ENCODE measurements at regions not wholly inside any gene's neighbourhood (a gene's known extent, or its start where the extent isn't known, plus 50 kb on each side); places are given as distances from the start of the nearest gene placed in this dataset.

DNA sequence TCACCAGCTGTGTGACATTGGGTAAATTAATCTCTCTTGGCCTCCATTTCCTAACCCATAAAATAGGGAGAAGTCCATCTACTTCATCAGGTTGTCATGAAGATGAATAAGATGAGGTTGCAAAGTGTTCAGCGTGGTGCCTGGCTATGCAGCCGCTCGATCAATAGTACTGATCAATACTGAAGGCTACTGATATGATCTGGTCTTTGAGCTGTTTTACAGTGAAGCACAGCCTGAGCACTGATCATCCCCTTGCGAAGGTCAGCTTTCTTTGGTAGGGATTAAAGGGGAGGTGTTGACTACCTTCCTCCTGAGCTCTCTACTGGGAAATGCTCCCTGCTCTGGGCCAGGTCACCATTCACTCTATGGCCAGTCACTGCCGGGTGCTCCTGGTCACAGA lies 108.4 kb upstream of the NOCT start:
- ATAC-seq: no peak
- Mint-ChIP-seq H3K4me1 (ENCODE audit: low read depth) (no peaks in the 10 kb centered on the region), H3K27ac (no peak overlapping the region), H3K9me3 (no peaks in the 10 kb centered on the region), H3K36me3 (ENCODE audit: low read depth) (no peaks in the 10 kb centered on the region), H3K4me3 (no peak overlapping the region), H3K27me3 (no peaks in the 10 kb centered on the region)
- intact Hi-C loops (cut with micrococcal nuclease): no loop called here
- ChIA-PET CTCF (no interaction called here), POLR2A (no interaction called here)
- TF ChIP-seq CTCF (IDR thresholded peaks at IDR 0.05): no peak
- no peak for DNase-seq

DNA sequence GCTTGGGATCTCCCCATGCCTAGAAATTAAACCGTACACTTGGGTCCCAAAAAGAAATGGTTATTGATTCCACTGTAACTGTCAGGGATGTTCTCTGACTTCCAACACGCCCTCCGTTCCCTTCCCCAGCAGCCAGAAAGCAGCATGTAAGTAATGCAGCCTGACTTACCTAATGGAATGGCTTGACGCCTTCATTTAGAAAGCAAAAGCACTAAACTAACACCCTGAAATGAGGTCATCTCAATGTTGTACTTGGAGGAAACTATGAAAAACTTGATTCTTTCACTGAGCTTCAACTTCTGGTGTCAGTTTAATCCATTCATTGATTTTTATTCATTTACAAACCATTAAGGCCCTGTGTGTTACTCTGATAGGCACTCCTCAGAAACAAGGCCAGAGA lies 110.8 kb upstream of the NOCT start:
- ChIA-PET POLR2A (no interaction called here), CTCF (no interaction called here)
- TF ChIP-seq CTCF (IDR thresholded peaks at IDR 0.05): no peak
- Mint-ChIP-seq H3K27me3 (no peaks in the 10 kb centered on the region), H3K27ac (no peak overlapping the region), H3K9me3 (no peaks in the 10 kb centered on the region), H3K4me3 (no peak overlapping the region), H3K4me1 (ENCODE audit: low read depth) (no peaks in the 10 kb centered on the region), H3K36me3 (ENCODE audit: low read depth) (no peaks in the 10 kb centered on the region)
- DNase-seq: no peak
- no peak for ATAC-seq
- intact Hi-C loops (cut with micrococcal nuclease): no loop called here

DNA sequence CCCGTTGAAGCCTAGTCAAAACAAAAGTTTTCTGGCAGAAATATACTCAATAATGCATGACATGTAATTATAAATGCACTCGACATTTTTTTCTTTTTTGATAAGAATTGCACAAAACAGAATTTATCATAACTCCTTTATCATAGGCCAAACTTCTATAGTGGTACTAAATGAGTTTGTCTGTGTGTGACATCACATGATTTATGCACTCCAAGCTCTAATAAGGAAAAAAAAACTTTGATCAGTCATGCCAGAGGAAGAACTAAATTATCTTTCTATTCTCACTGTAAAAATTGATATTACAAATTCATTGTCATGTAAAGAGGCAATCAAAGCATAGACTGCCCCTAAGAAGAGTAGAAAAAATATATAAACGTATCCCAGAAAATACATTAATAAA lies 112.4 kb upstream of the NOCT start:
- DNase-seq: no peak
- TF ChIP-seq CTCF (IDR thresholded peaks at IDR 0.05): no peak
- POLR2A ChIA-PET: no interaction called here
- H3K4me1 Mint-ChIP-seq (ENCODE audit: low read depth): no peaks in the 10 kb centered on the region
- H3K27ac Mint-ChIP-seq: no peak overlapping the region
- intact Hi-C loops (cut with micrococcal nuclease): no loop called here
- ATAC-seq: no peak
- H3K4me3 Mint-ChIP-seq: no peak overlapping the region
- no peaks in the 10 kb centered on the region for H3K9me3 Mint-ChIP-seq
- peaks cover 3% of the 10 kb centered on the region for H3K27me3 Mint-ChIP-seq
- no peaks in the 10 kb centered on the region for H3K36me3 Mint-ChIP-seq (ENCODE audit: low read depth)
- CTCF ChIA-PET: no interaction called here

DNA sequence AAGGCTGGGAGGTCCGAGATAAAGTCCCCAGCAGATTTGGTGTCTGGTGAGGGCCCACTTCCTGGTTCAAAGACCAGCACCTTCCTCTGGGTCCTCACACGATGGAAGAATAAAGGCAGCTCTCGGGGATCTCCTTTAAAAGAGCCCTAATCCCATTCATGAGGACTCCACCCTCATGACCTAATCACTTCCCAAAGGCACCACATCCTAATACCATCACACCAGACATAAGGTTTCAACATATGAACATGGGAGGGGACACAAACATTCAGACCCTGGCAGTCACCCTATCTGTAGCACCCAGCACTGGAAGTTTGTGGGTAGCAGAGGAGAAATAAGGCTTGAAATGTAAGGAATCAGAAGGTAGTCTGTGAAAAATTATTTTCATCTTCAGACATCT lies 112.9 kb upstream of the NOCT start:
- Mint-ChIP-seq H3K4me1 (ENCODE audit: low read depth) (no peaks in the 10 kb centered on the region), H3K9me3 (no peaks in the 10 kb centered on the region), H3K4me3 (no peak overlapping the region), H3K27me3 (peaks cover 3% of the 10 kb centered on the region), H3K27ac (no peak overlapping the region), H3K36me3 (ENCODE audit: low read depth) (no peaks in the 10 kb centered on the region)
- ATAC-seq (no peak), DNase-seq (no peak)
- intact Hi-C loops (cut with micrococcal nuclease): no loop called here
- ChIA-PET CTCF (no interaction called here), POLR2A (no interaction called here)
- TF ChIP-seq CTCF (IDR thresholded peaks at IDR 0.05): no peak

DNA sequence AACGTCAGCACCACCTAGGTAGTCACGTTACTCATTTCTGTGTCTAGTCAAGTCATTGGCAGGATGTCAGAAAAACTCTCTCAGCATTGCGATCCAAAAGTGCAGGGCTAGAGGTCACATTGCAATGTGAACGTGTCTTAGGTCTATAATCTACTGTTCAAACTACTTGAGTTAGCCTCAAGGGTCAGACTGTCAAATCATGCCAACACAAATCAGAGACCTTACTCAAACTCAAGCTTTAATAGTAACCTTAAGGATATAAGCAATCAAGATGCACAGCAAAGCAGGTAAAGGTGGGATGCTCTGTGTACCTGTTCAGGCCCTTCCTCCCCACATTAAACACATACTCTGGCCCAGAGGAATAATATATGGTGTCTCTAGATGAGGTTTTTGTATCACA lies 114.4 kb upstream of the NOCT start:
- POLR2A ChIA-PET: no interaction called here
- no peak for TF ChIP-seq CTCF (IDR thresholded peaks at IDR 0.05)
- Mint-ChIP-seq H3K4me1 (ENCODE audit: low read depth) (no peaks in the 10 kb centered on the region), H3K36me3 (ENCODE audit: low read depth) (no peaks in the 10 kb centered on the region), H3K9me3 (no peaks in the 10 kb centered on the region), H3K27me3 (peaks cover 3% of the 10 kb centered on the region), H3K27ac (no peak overlapping the region), H3K4me3 (no peak overlapping the region)
- DNase-seq (no peak), ATAC-seq (no peak)
- intact Hi-C loops (cut with micrococcal nuclease): no loop called here
- CTCF ChIA-PET: no interaction called here
